ENCODE measurements at regions not wholly inside any gene's neighbourhood (a gene's known extent, or its start where the extent isn't known, plus 50 kb on each side); places are given as distances from the start of the nearest gene placed in this dataset.

DNA sequence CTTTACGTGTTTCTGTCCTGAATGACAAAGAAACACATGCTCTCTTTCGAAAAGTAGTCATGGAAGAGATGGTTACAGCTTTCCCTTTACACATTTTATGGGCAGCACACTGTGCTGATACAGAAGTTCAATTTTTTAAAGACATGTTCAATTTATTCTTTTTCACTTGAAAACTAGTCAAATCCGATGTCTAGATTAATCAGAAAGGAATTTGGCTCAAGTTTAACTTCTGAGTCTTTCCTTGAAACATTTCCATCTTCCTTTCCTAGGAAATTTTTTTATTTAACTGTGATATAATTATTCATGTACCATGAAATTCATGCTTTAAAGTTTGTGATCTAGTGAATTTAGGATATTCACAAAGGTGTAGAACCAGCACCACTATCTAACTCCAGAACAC, 360.1 kb downstream of the TNS3 start:
- intact Hi-C loops (cut with DNase I; ENCODE audit: low total_unique reads) = no loop called here

DNA sequence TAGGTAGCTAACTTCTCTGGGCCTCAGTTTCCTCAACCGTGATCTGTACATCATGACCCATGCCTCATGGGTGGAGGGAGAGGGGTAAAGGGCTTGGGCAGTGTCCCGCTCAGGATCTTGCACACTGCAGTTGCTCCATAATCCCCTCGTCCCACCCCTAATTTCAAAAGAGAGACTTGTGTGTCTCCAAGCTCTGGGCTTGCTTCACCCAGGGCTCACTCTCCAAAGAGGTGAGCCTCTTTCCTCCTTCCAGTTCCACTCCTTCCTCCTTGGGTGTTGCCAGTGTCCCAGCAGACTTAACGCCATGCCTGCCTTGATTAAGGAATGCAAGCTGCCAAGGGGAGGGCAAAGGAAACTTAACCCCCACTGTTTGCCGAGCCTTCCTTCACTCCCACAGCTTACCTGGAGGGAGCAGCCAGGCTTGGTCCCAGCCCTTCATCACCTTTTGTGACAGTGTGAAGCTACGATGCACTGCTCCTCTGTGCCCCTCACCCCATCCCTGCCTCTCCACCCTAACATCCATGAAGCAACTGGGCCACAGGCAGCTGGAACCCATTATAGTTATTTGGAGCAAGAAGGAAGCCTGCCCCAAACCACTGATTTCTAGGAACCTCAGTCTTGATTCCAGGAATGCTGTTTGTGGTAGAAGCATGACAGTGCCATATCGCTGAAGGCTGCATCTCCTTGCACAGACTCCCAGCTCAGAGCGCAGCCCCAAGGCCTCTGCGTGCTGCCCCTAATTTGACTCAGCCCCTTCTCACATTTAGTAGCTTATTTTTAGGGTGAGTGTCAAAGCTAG, 363.3 kb downstream of the TNS3 start:
- DNase-seq = no peak
- no peak overlapping the region for H3K4me3 ChIP-seq
- no peaks in the 10 kb centered on the region for H3K9me3 ChIP-seq
- H3K4me1 ChIP-seq = peaks cover 7 to 13% of the 10 kb centered on the region in 2 donors
- H3K36me3 ChIP-seq = no peaks in the 10 kb centered on the region
- TF ChIP-seq, protein P1, sequence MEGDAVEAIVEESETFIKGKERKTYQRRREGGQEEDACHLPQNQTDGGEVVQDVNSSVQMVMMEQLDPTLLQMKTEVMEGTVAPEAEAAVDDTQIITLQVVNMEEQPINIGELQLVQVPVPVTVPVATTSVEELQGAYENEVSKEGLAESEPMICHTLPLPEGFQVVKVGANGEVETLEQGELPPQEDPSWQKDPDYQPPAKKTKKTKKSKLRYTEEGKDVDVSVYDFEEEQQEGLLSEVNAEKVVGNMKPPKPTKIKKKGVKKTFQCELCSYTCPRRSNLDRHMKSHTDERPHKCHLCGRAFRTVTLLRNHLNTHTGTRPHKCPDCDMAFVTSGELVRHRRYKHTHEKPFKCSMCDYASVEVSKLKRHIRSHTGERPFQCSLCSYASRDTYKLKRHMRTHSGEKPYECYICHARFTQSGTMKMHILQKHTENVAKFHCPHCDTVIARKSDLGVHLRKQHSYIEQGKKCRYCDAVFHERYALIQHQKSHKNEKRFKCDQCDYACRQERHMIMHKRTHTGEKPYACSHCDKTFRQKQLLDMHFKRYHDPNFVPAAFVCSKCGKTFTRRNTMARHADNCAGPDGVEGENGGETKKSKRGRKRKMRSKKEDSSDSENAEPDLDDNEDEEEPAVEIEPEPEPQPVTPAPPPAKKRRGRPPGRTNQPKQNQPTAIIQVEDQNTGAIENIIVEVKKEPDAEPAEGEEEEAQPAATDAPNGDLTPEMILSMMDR (IDR thresholded peaks at IDR 0.05) = no peak
- no peak for TF ChIP-seq POLR2A (IDR thresholded peaks at IDR 0.05)
- H3K27me3 ChIP-seq = no peaks in the 10 kb centered on the region
- intact Hi-C loops (cut with DNase I; ENCODE audit: low total_unique reads) = no loop called here
- no peak overlapping the region for H3K27ac ChIP-seq

More for the DNA sequence above, 360.1 kb downstream of the TNS3 start:
- peaks cover 0 to 1% of the 10 kb centered on the region in 2 donors for H3K4me1 ChIP-seq
- H3K27me3 ChIP-seq = no peaks in the 10 kb centered on the region
- no peak for TF ChIP-seq POLR2A (IDR thresholded peaks at IDR 0.05)
- TF ChIP-seq, protein P1 (IDR thresholded peaks at IDR 0.05) = no peak
- H3K4me3 ChIP-seq = no peak overlapping the region
- no peaks in the 10 kb centered on the region for H3K9me3 ChIP-seq
- no peak for DNase-seq
- H3K36me3 ChIP-seq = no peaks in the 10 kb centered on the region
- no peak overlapping the region for H3K27ac ChIP-seq

DNA sequence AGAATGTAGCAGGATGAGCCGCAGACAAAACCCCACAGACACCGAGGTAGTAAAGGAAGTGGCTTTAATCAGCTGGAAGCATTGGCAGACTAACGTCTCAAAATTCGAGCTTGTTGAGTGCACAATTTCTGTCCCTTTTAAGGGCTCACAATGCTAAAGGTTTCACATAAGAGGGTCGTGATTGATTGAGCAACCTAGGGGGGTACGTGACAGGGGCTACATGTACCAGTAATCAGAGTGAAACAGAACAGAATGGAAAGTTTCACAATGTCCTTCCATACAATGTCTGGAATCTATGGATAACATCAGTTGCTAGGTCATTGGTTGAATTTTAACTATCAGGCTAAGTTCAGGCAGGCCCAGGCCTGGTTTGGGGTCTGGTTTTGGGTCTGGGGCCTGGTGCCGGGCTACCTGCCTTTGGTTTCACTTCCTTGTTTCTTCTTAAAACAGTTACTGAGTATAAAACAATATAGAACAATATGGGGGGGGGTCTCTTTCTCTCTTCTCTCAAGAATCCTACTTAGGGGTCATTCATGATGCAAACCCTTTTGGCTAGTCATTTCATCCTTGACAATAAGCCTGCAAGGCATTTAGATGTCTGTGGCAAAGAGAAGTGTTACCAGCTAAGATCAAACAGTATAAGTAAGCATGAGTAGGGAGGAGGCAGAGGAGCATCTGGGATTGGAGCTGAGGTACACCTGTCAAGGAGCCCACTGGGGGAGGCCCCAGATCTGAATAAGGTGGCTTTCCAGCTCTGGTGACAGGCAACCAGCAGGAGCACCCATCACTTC, 364.1 kb downstream of the TNS3 start:
- intact Hi-C loops (cut with DNase I; ENCODE audit: low total_unique reads) = no loop called here
- Histone ChIP-seq H3K9me3 (no peaks in the 10 kb centered on the region), H3K27me3 (no peaks in the 10 kb centered on the region), H3K4me3 (no peak overlapping the region), H3K27ac (peak overlapping the region in 1 of 2 donors; percentile 77), H3K36me3 (no peaks in the 10 kb centered on the region), H3K4me1 (peaks cover 7 to 13% of the 10 kb centered on the region in 2 donors)
- no peak for DNase-seq
- TF ChIP-seq, protein P1 (IDR thresholded peaks at IDR 0.05) = no peak
- TF ChIP-seq POLR2A (IDR thresholded peaks at IDR 0.05) = no peak

DNA sequence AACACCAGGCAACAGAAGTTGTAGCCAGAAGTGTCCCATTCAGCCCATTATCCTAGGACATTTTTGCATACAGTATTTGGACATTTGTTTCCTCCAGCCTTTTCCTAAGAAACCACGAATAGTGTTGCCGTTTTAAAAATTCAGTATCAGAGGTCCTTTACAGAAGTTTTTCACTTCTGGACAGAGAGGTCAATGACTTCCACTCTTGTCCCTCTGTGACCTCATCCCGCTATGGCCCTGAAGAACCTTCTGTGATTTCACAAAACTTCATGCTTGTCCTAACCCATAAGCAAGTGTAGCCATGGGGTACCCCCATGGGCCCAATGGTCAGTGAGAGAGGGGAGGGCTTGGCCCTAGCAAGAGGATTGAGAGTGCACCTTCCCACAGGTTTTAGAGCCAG, 364.8 kb downstream of the TNS3 start:
- H3K36me3 ChIP-seq = no peaks in the 10 kb centered on the region
- no peaks in the 10 kb centered on the region for H3K27me3 ChIP-seq
- DNase-seq = no peak
- H3K27ac ChIP-seq = peak overlapping the region in 1 of 2 donors; percentile 77
- TF ChIP-seq, protein P1 (IDR thresholded peaks at IDR 0.05) = no peak
- no peak for TF ChIP-seq POLR2A (IDR thresholded peaks at IDR 0.05)
- H3K9me3 ChIP-seq = no peaks in the 10 kb centered on the region
- intact Hi-C loops (cut with DNase I; ENCODE audit: low total_unique reads) = no loop called here
- peaks cover 13% of the 10 kb centered on the region in 2 donors for H3K4me1 ChIP-seq
- no peak overlapping the region for H3K4me3 ChIP-seq

DNA sequence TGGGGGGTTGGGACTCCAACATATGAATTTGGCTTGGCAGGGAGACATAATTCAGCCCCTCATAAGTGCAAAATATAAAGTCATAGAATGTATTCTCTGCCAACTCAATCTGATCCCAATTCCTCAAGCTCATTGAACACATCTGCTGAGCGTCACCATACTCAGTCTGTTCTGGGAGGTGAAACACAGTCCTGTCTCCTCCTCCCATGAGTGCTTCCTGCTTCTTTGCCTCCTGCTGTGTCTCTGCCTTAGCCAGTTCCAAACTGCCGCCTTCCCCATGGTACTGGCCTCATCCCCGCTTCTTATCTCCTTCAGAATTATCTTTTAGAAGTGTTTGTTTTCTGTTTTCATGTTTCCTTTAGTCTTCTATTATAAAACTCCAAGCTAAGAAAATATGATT, 365.5 kb downstream of the TNS3 start:
- H3K4me1 ChIP-seq = peaks cover 13% of the 10 kb centered on the region in 2 donors
- H3K27me3 ChIP-seq = no peaks in the 10 kb centered on the region
- DNase-seq = no peak
- no peak overlapping the region for H3K4me3 ChIP-seq
- H3K9me3 ChIP-seq = no peaks in the 10 kb centered on the region
- TF ChIP-seq POLR2A (IDR thresholded peaks at IDR 0.05) = no peak
- TF ChIP-seq, protein P1 (IDR thresholded peaks at IDR 0.05) = no peak
- intact Hi-C loops (cut with DNase I; ENCODE audit: low total_unique reads) = no loop called here
- no peaks in the 10 kb centered on the region for H3K36me3 ChIP-seq
- H3K27ac ChIP-seq = peak overlapping the region; percentile 77 to 87
